MM.1S (cell line): ENCODE measurements at regions not wholly inside any gene's neighbourhood (a gene's known extent, or its start where the extent isn't known, plus 50 kb on each side); places are given as distances from the start of the nearest gene placed in this dataset.

Source experiments
- DNase-seq: peaks from one replicate; pipeline ENCODE4 v3.0.0-alpha.2; 2015
- H2AFZ ChIP-seq: fragments of 300-600 bp; sonication (generic); 2 replicates; pipeline ENCODE4 v1.6.0; 2016; ENCODE audit warnings: antibody characterized with exemption, low read length
- H3F3A ChIP-seq: fragments of 300-600 bp; sonication (generic); 2 replicates; pipeline ENCODE4 v1.6.1; 2016; ENCODE audit warnings: mild to moderate bottlenecking, antibody characterized with exemption, low read length, moderate library complexity, mixed read lengths; ENCODE audit not compliant: insufficient read depth
- H3K27ac ChIP-seq: fragments of 300-600 bp; sonication (generic); 2 replicates; pipeline ENCODE4 v1.5.1; 2016; ENCODE audit warnings: mild to moderate bottlenecking, low read length
- H3K27me3 ChIP-seq: fragments of 300-600 bp; sonication (generic); replicated peaks from 2 replicates; pipeline ENCODE4 v1.6.0; 2016; ENCODE audit warnings: low read length; ENCODE audit not compliant: insufficient read depth
- H3K36me3 ChIP-seq: fragments of 300-600 bp; sonication (generic); replicated peaks from 2 replicates; pipeline ENCODE4 v1.6.1; 2016; ENCODE audit warnings: mild to moderate bottlenecking, low read length, mixed read lengths; ENCODE audit not compliant: insufficient read depth
- H3K4me1 ChIP-seq: fragments of 300-600 bp; sonication (generic); 2 replicates; pipeline ENCODE4 v1.6.1; 2016; ENCODE audit warnings: low read length, mixed read lengths
- H3K4me2 ChIP-seq: fragments of 300-600 bp; sonication (generic); 2 replicates; pipeline ENCODE4 v1.6.0; 2016; ENCODE audit warnings: low read depth, low read length
- H3K4me3 ChIP-seq: fragments of 300-600 bp; sonication (generic); 2 replicates; pipeline ENCODE4 v1.5.1; 2016; ENCODE audit warnings: low read length, mixed read lengths
- H3K79me2 ChIP-seq: fragments of 300-600 bp; sonication (generic); 2 replicates; pipeline ENCODE4 v1.6.1; 2016; ENCODE audit warnings: mixed run types, low read length, mixed read lengths
- H3K9ac ChIP-seq: fragments of 300-600 bp; sonication (generic); 2 replicates; pipeline ENCODE4 v1.6.1; 2016; ENCODE audit warnings: low read length, mixed read lengths
- H3K9me2 ChIP-seq: fragments of 300-600 bp; sonication (generic); replicated peaks from 2 replicates; pipeline ENCODE4 v1.6.1; 2016; ENCODE audit warnings: mild to moderate bottlenecking, low read length, mixed read lengths; ENCODE audit not compliant: insufficient read depth
- H3K9me3 ChIP-seq: fragments of 300-600 bp; sonication (generic); replicated peaks from 2 replicates; pipeline ENCODE4 v1.6.1; 2016; ENCODE audit warnings: mild to moderate bottlenecking, low read length, mixed read lengths; ENCODE audit not compliant: insufficient read depth
- H4K20me1 ChIP-seq: fragments of 300-600 bp; sonication (generic); 2 replicates; pipeline ENCODE4 v1.6.1; 2016; ENCODE audit warnings: mild to moderate bottlenecking, low read length, moderate library complexity, mixed read lengths; ENCODE audit not compliant: insufficient read depth
- EZH2 ChIP-seq: fragments of 300-600 bp; sonication (generic); optimal IDR thresholded peaks from 2 replicates; pipeline ENCODE3; 2017; ENCODE audit warnings: low read depth, mild to moderate bottlenecking, antibody characterized with exemption, low read length, mixed read lengths
- EZH2phosphoT487 ChIP-seq: fragments of 300-600 bp; sonication (generic); IDR thresholded peaks from 2 replicates; pipeline ENCODE4 v1.6.1; 2018; ENCODE audit warnings: antibody characterized with exemption, low read length
- TF ChIP-seq, protein P1 (sequence below): fragments of 300-600 bp; sonication (generic); IDR thresholded peaks from 2 replicates; pipeline ENCODE4 v1.5.1; 2016; ENCODE audit warnings: antibody characterized with exemption, low read length, mixed read lengths

GRCh38 chr3:34547297-34547920 lies 749.0 kb downstream of the PDCD6IP start:
- Histone ChIP-seq H2AFZ (no peak overlapping the region), H3K9me2 (no peaks in the 10 kb centered on the region), H3K36me3 (no peaks in the 10 kb centered on the region), H3K9ac (no peak overlapping the region), H3K27me3 (no peaks in the 10 kb centered on the region), H3F3A (no peaks in the 10 kb centered on the region), H4K20me1 (no peaks in the 10 kb centered on the region), H3K4me1 (no peaks in the 10 kb centered on the region), H3K27ac (no peak overlapping the region), H3K4me2 (no peak overlapping the region), H3K79me2 (no peaks in the 10 kb centered on the region), H3K9me3 (no peaks in the 10 kb centered on the region), H3K4me3 (no peak overlapping the region)
- TF ChIP-seq, protein P1, sequence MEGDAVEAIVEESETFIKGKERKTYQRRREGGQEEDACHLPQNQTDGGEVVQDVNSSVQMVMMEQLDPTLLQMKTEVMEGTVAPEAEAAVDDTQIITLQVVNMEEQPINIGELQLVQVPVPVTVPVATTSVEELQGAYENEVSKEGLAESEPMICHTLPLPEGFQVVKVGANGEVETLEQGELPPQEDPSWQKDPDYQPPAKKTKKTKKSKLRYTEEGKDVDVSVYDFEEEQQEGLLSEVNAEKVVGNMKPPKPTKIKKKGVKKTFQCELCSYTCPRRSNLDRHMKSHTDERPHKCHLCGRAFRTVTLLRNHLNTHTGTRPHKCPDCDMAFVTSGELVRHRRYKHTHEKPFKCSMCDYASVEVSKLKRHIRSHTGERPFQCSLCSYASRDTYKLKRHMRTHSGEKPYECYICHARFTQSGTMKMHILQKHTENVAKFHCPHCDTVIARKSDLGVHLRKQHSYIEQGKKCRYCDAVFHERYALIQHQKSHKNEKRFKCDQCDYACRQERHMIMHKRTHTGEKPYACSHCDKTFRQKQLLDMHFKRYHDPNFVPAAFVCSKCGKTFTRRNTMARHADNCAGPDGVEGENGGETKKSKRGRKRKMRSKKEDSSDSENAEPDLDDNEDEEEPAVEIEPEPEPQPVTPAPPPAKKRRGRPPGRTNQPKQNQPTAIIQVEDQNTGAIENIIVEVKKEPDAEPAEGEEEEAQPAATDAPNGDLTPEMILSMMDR = no peak
- TF ChIP-seq EZH2 (no peak), EZH2phosphoT487 (no peak)
- no peak for DNase-seq

DNA sequence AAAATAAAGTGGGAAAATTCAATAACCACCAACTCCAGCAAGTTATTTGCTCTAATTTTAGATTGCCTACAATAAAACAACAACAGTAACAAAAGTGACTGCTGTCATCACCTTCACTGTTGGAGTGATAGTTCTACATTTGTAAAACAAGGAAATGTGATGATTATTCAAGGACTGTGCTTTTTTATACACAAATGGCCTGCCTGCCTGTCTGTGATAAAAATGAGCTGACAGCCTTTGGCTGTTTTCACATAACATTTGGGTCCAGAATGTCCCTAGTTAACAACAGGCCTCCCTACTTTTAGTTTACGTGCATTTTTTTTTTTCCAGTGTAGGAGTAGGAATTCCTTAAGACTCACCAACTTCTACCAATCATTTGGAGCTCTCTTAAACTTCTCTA lies 768.8 kb downstream of the PDCD6IP start:
- no peaks in the 10 kb centered on the region for H3K27me3 ChIP-seq
- no peak overlapping the region for H3K4me2 ChIP-seq

GRCh38 chr3:34568766-34569165 lies 770.3 kb downstream of the PDCD6IP start:
- Histone ChIP-seq H3F3A (no peaks in the 10 kb centered on the region), H3K4me2 (no peak overlapping the region), H3K9ac (no peak overlapping the region), H3K4me1 (no peaks in the 10 kb centered on the region), H3K9me3 (no peaks in the 10 kb centered on the region), H3K27me3 (no peaks in the 10 kb centered on the region), H3K36me3 (no peaks in the 10 kb centered on the region), H3K79me2 (no peaks in the 10 kb centered on the region), H3K4me3 (no peak overlapping the region), H3K9me2 (no peaks in the 10 kb centered on the region), H2AFZ (no peak overlapping the region), H3K27ac (no peak overlapping the region), H4K20me1 (no peaks in the 10 kb centered on the region)
- no peak for DNase-seq
- TF ChIP-seq EZH2phosphoT487 = no peak

More for the DNA sequence above, 768.8 kb downstream of the PDCD6IP start:
- Histone ChIP-seq H3K27ac (no peak overlapping the region), H3F3A (no peaks in the 10 kb centered on the region), H3K4me1 (no peaks in the 10 kb centered on the region), H3K4me3 (no peak overlapping the region), H3K79me2 (no peaks in the 10 kb centered on the region), H3K9ac (no peak overlapping the region), H3K9me2 (no peaks in the 10 kb centered on the region), H2AFZ (no peak overlapping the region), H3K36me3 (no peaks in the 10 kb centered on the region), H4K20me1 (no peaks in the 10 kb centered on the region), H3K9me3 (no peaks in the 10 kb centered on the region)
- no peak for TF ChIP-seq EZH2phosphoT487
- TF ChIP-seq, protein P1 = no peak
- TF ChIP-seq EZH2 = no peak
- no peak for DNase-seq

- Histone ChIP-seq H3K4me1 (no peaks in the 10 kb centered on the region), H3F3A (no peaks in the 10 kb centered on the region), H3K4me2 (no peak overlapping the region), H3K27me3 (no peaks in the 10 kb centered on the region), H3K9ac (no peak overlapping the region), H3K9me3 (no peaks in the 10 kb centered on the region), H3K36me3 (no peaks in the 10 kb centered on the region), H3K79me2 (no peaks in the 10 kb centered on the region), H2AFZ (no peak overlapping the region), H3K4me3 (no peak overlapping the region), H4K20me1 (no peaks in the 10 kb centered on the region), H3K27ac (no peak overlapping the region), H3K9me2 (no peaks in the 10 kb centered on the region)
- TF ChIP-seq EZH2phosphoT487 = no peak
- TF ChIP-seq EZH2 = no peak
- TF ChIP-seq, protein P1 = no peak
- DNase-seq = no peak
Measured at GRCh38 chr3:34569437-34569836, 771.0 kb downstream of the PDCD6IP start.
